ENCODE measurements at regions not wholly inside any gene's neighbourhood (a gene's known extent, or its start where the extent isn't known, plus 50 kb on each side); places are given as distances from the start of the nearest gene placed in this dataset.

DNA sequence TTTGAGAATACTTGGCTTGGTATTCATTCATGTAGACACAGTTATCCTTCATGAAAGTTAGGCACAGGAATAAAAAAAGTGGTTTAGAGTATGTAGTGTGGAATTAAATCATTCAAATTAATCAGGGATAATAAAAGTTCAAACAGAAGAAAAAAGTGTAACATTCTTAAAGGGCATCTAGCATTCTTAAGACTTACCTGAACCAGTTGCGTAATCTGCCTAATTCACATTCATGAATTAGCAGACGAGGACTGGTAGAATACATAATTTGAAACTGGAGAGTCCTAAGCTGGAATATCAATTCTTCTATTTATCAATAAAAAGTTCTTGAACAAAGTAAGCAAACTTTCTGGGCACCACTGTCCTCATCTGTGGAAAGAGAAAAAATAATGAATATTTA is 157.0 kb upstream of the DEPDC1 start:
- TF ChIP-seq ZFX (IDR thresholded peaks at IDR 0.05; ENCODE audit: borderline replicate concordance): no peak
- TF ChIP-seq, protein P1, sequence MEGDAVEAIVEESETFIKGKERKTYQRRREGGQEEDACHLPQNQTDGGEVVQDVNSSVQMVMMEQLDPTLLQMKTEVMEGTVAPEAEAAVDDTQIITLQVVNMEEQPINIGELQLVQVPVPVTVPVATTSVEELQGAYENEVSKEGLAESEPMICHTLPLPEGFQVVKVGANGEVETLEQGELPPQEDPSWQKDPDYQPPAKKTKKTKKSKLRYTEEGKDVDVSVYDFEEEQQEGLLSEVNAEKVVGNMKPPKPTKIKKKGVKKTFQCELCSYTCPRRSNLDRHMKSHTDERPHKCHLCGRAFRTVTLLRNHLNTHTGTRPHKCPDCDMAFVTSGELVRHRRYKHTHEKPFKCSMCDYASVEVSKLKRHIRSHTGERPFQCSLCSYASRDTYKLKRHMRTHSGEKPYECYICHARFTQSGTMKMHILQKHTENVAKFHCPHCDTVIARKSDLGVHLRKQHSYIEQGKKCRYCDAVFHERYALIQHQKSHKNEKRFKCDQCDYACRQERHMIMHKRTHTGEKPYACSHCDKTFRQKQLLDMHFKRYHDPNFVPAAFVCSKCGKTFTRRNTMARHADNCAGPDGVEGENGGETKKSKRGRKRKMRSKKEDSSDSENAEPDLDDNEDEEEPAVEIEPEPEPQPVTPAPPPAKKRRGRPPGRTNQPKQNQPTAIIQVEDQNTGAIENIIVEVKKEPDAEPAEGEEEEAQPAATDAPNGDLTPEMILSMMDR (IDR thresholded peaks at IDR 0.05): no peak

Measured in 22Rv1 (cell line).